Activated CD4-positive, alpha-beta T cell treated with anti-CD3 and anti-CD28 coated beads for 36 hours (primary cell): ENCODE measurements at regions not wholly inside any gene's neighbourhood (a gene's known extent, or its start where the extent isn't known, plus 50 kb on each side); places are given as distances from the start of the nearest gene placed in this dataset.

Experiments used
- ATAC-seq: fragments of 200-7000 bp; cut with Tn5 transposase; one replicate; pipeline ENCODE4 v1.10.0; 2021; ENCODE audit warnings: mild to moderate bottlenecking, moderate library complexity
- CTCF ChIA-PET: fragments of 350-600 bp; sonication (Branson Sonifier 250); formaldehyde crosslinking; loops from one replicate; lab custom pipeline; 2021; ENCODE audit warnings: antibody characterized with exemption; lab: Charles Lee
- POLR2A ChIA-PET: fragments of 350-600 bp; sonication (Branson Sonifier 250); formaldehyde crosslinking; loops from one replicate; lab custom pipeline; 2021; ENCODE audit warnings: antibody characterized with exemption, inconsistent platforms; lab: Charles Lee
- DNase-seq: peaks from one replicate; pipeline ENCODE4 v3.0.0-alpha.2; 2020
- H3K27ac Mint-ChIP-seq: one replicate; pipeline ENCODE4 v1.8.0; 2021; ENCODE audit warnings: mixed read lengths
- H3K27me3 Mint-ChIP-seq: one replicate; pipeline ENCODE4 v1.8.0; 2021; ENCODE audit warnings: mixed read lengths
- H3K36me3 Mint-ChIP-seq: one replicate; pipeline ENCODE4 v1.8.0; 2021; ENCODE audit warnings: low read depth, mixed read lengths
- H3K4me1 Mint-ChIP-seq: one replicate; pipeline ENCODE4 v1.8.0; 2021; ENCODE audit warnings: mixed read lengths
- H3K4me3 Mint-ChIP-seq: one replicate; pipeline ENCODE4 v1.8.0; 2021; ENCODE audit warnings: mild to moderate bottlenecking, moderate library complexity, mixed read lengths
- H3K9me3 Mint-ChIP-seq: one replicate; pipeline ENCODE4 v1.8.0; 2021; ENCODE audit warnings: low read depth, mixed read lengths
- intact Hi-C, 2 experiments: fragments of 100-400 bp; cut with DNase I in 1 of 2; cut with micrococcal nuclease in 1 of 2; formaldehyde crosslinking; loops; one replicate each; pipeline versions ENCODE4 v1.14.2 to v1.15.1; 2022 to 2024; cut with DNase I, micrococcal nuclease

GRCh38 chr22:26786398-26786797 lies 129.0 kb downstream of the MIAT start:
- no peak overlapping the region for H3K4me3 Mint-ChIP-seq
- no peaks in the 10 kb centered on the region for H3K9me3 Mint-ChIP-seq
- H3K27ac Mint-ChIP-seq = no peak overlapping the region
- intact Hi-C loops = no loop called here
- H3K4me1 Mint-ChIP-seq = peaks cover 4% of the 10 kb centered on the region
- peaks cover 30% of the 10 kb centered on the region for H3K36me3 Mint-ChIP-seq
- CTCF ChIA-PET = interaction anchor here (0.6 kb wide), 1 partner anchor 27 kb away, joined by 4 read pairs; no protein-coding TSS in a partner anchor
- H3K27me3 Mint-ChIP-seq = no peaks in the 10 kb centered on the region
- DNase-seq (no peak), ATAC-seq (no peak)
- POLR2A ChIA-PET = interaction anchor here (0.6 kb wide), 1 partner anchor 52 kb away, joined by 12 read pairs; no protein-coding TSS in a partner anchor

- no peaks in the 10 kb centered on the region for H3K9me3 Mint-ChIP-seq
- ATAC-seq (no peak), DNase-seq (no peak)
- ChIA-PET POLR2A (interaction anchor here (0.6 kb wide), 1 partner anchor 12 kb away, joined by 4 read pairs; no protein-coding TSS in a partner anchor), CTCF (no interaction called here)
- H3K4me1 Mint-ChIP-seq = peaks cover 4% of the 10 kb centered on the region
- H3K36me3 Mint-ChIP-seq = peaks cover 39% of the 10 kb centered on the region
- intact Hi-C loops = no loop called here
- H3K4me3 Mint-ChIP-seq = no peak overlapping the region
- H3K27me3 Mint-ChIP-seq = no peaks in the 10 kb centered on the region
- no peak overlapping the region for H3K27ac Mint-ChIP-seq
Measured at GRCh38 chr22:26789951-26790350, 132.6 kb downstream of the MIAT start.

GRCh38 chr22:26792522-26792921 lies 135.1 kb downstream of the MIAT start:
- Mint-ChIP-seq H3K4me1 (no peaks in the 10 kb centered on the region), H3K36me3 (peaks cover 40% of the 10 kb centered on the region), H3K27me3 (no peaks in the 10 kb centered on the region), H3K9me3 (no peaks in the 10 kb centered on the region), H3K4me3 (no peak overlapping the region), H3K27ac (no peak overlapping the region)
- ATAC-seq (no peak), DNase-seq (no peak)
- ChIA-PET CTCF (interaction anchor here (0.6 to 0.7 kb wide), 2 partner anchors 503 to 1648 kb away, joined by 3 read pairs; no protein-coding TSS in a partner anchor), POLR2A (interaction anchor here (0.6 kb wide), 1 partner anchor 28 kb away, joined by 3 read pairs; no protein-coding TSS in a partner anchor)
- intact Hi-C loops = no loop called here

- H3K36me3 Mint-ChIP-seq = peaks cover 22% of the 10 kb centered on the region
- intact Hi-C loops = no loop called here
- H3K27me3 Mint-ChIP-seq = no peaks in the 10 kb centered on the region
- H3K4me3 Mint-ChIP-seq = no peak overlapping the region
- POLR2A ChIA-PET = no interaction called here
- no peak overlapping the region for H3K27ac Mint-ChIP-seq
- CTCF ChIA-PET = interaction anchor here (0.9 kb wide), 1 partner anchor 1212 kb away, joined by 3 read pairs; no protein-coding TSS in a partner anchor
- H3K4me1 Mint-ChIP-seq = no peaks in the 10 kb centered on the region
- no peak for ATAC-seq
- no peak for DNase-seq
- H3K9me3 Mint-ChIP-seq = no peaks in the 10 kb centered on the region
Measured at GRCh38 chr22:26796785-26797184, 139.4 kb downstream of the MIAT start.

- ATAC-seq (no peak), DNase-seq (peak; percentile 10)
- no peak overlapping the region for H3K4me3 Mint-ChIP-seq
- CTCF ChIA-PET = no interaction called here
- no peaks in the 10 kb centered on the region for H3K9me3 Mint-ChIP-seq
- POLR2A ChIA-PET = no interaction called here
- H3K27me3 Mint-ChIP-seq = no peaks in the 10 kb centered on the region
- no peaks in the 10 kb centered on the region for H3K4me1 Mint-ChIP-seq
- no peak overlapping the region for H3K27ac Mint-ChIP-seq
- peaks cover 18% of the 10 kb centered on the region for H3K36me3 Mint-ChIP-seq
- intact Hi-C loops = no loop called here
Measured at GRCh38 chr22:26797910-26798309, 140.5 kb downstream of the MIAT start.

- ChIA-PET CTCF (no interaction called here), POLR2A (no interaction called here)
- H3K36me3 Mint-ChIP-seq = peaks cover 13% of the 10 kb centered on the region
- DNase-seq (no peak), ATAC-seq (no peak)
- intact Hi-C loops = no loop called here
- H3K4me3 Mint-ChIP-seq = no peak overlapping the region
- H3K9me3 Mint-ChIP-seq = no peaks in the 10 kb centered on the region
- H3K27ac Mint-ChIP-seq = no peak overlapping the region
- H3K27me3 Mint-ChIP-seq = no peaks in the 10 kb centered on the region
- H3K4me1 Mint-ChIP-seq = no peaks in the 10 kb centered on the region
Measured at GRCh38 chr22:26798462-26799065, 141.2 kb downstream of the MIAT start.

GRCh38 chr22:26800858-26801257 lies 143.5 kb downstream of the MIAT start:
- DNase-seq = no peak
- Mint-ChIP-seq H3K9me3 (no peaks in the 10 kb centered on the region), H3K4me3 (no peak overlapping the region), H3K27ac (no peak overlapping the region), H3K27me3 (no peaks in the 10 kb centered on the region), H3K36me3 (no peaks in the 10 kb centered on the region), H3K4me1 (no peaks in the 10 kb centered on the region)
- CTCF ChIA-PET = no interaction called here
- POLR2A ChIA-PET = no interaction called here
- ATAC-seq = no peak
- intact Hi-C loops = no loop called here

- Mint-ChIP-seq H3K4me3 (no peak overlapping the region), H3K27ac (no peak overlapping the region), H3K4me1 (no peaks in the 10 kb centered on the region), H3K9me3 (no peaks in the 10 kb centered on the region), H3K27me3 (no peaks in the 10 kb centered on the region), H3K36me3 (no peaks in the 10 kb centered on the region)
- CTCF ChIA-PET = interaction anchor here (0.6 kb wide), 1 partner anchor 813 kb away, joined by 3 read pairs; no protein-coding TSS in a partner anchor
- POLR2A ChIA-PET = interaction anchor here (0.6 kb wide), 1 partner anchor 11 kb away, joined by 4 read pairs; no protein-coding TSS in a partner anchor
- DNase-seq = no peak
- ATAC-seq = no peak
- intact Hi-C loops = no loop called here
Measured at GRCh38 chr22:26801449-26801848, 144.1 kb downstream of the MIAT start.

GRCh38 chr22:26804315-26804714 lies 146.9 kb downstream of the MIAT start:
- no peak for DNase-seq
- no peaks in the 10 kb centered on the region for H3K9me3 Mint-ChIP-seq
- no peaks in the 10 kb centered on the region for H3K4me1 Mint-ChIP-seq
- ChIA-PET POLR2A (no interaction called here), CTCF (interaction anchor here (0.9 kb wide), 1 partner anchor 48 kb away, joined by 3 read pairs; no protein-coding TSS in a partner anchor)
- H3K27me3 Mint-ChIP-seq = no peaks in the 10 kb centered on the region
- no peak for ATAC-seq
- H3K4me3 Mint-ChIP-seq = no peak overlapping the region
- intact Hi-C loops = no loop called here
- H3K36me3 Mint-ChIP-seq = peaks cover 2% of the 10 kb centered on the region
- H3K27ac Mint-ChIP-seq = no peak overlapping the region

GRCh38 chr22:26804911-26805539 lies 147.6 kb downstream of the MIAT start:
- intact Hi-C loops = no loop called here
- Mint-ChIP-seq H3K36me3 (peaks cover 2% of the 10 kb centered on the region), H3K9me3 (no peaks in the 10 kb centered on the region), H3K27ac (no peak overlapping the region), H3K4me3 (no peak overlapping the region), H3K27me3 (no peaks in the 10 kb centered on the region), H3K4me1 (no peaks in the 10 kb centered on the region)
- DNase-seq = no peak
- no peak for ATAC-seq
- ChIA-PET CTCF (interaction anchor here (0.9 to 1.2 kb wide), 2 partner anchors 10 to 48 kb away, joined by 3 read pairs; no protein-coding TSS in a partner anchor), POLR2A (no interaction called here)

- no peaks in the 10 kb centered on the region for H3K4me1 Mint-ChIP-seq
- ChIA-PET POLR2A (no interaction called here), CTCF (interaction anchor here (1.2 kb wide), 1 partner anchor 8 kb away, joined by 3 read pairs; no protein-coding TSS in a partner anchor)
- no peak for DNase-seq
- H3K4me3 Mint-ChIP-seq = no peak overlapping the region
- H3K36me3 Mint-ChIP-seq = peaks cover 2% of the 10 kb centered on the region
- no peak overlapping the region for H3K27ac Mint-ChIP-seq
- H3K9me3 Mint-ChIP-seq = no peaks in the 10 kb centered on the region
- no peaks in the 10 kb centered on the region for H3K27me3 Mint-ChIP-seq
- intact Hi-C loops = no loop called here
- no peak for ATAC-seq
Measured at GRCh38 chr22:26806445-26807175, 149.2 kb downstream of the MIAT start.
